ENCODE measurements at regions not wholly inside any gene's neighbourhood (a gene's known extent, or its start where the extent isn't known, plus 50 kb on each side); places are given as distances from the start of the nearest gene placed in this dataset.

DNA sequence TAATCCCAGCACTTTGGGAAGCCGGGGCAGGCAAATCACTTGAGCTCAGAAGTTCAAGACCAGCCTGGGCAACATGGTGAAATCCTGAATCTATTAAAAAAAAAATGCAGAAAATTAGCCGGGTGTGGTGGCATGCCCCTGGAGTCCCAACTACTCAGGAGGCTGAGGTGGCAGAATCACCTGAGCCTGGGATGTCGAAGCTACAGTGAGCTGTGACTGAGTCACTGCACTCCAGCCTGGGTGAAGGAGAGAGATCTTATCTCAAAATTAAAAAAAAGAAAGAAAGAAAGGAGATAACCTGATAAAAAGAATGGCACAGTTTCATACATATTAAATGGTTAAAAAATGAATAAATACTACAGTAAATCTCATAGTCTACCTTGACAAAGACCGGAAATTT, 123.6 kb upstream of the TNFAIP3 start:
- H3K4me1 ChIP-seq (ENCODE audit: control insufficient read depth in 2 of 2, insufficient read depth in 2 of 2, low read length in 2 of 2), result peaks cover 32 to 69% of the 10 kb centered on the region in 2 donors
- H3K36me3 ChIP-seq (ENCODE audit: control insufficient read depth in 2 of 2, insufficient read depth in 2 of 2, low read length in 1 of 2), result no peaks in the 10 kb centered on the region
- DNase-seq (ENCODE audit: low read depth in 6 of 9, low spot score in 9 of 9), result peak in 1 of 9 donors; percentile 53
- H3K9me3 ChIP-seq (ENCODE audit: control insufficient read depth in 2 of 2, insufficient read depth in 1 of 2, low read length in 1 of 2), result no peaks in the 10 kb centered on the region
- no peak overlapping the region for H3K4me3 ChIP-seq (ENCODE audit: low read length in 2 of 2)
- 72% methylated on average over 4 of the region's 4 CpGs for WGBS
- H3K27ac ChIP-seq (ENCODE audit: low read depth in 1 of 2, low read length in 1 of 2), result peak overlapping the region in 1 of 2 donors; percentile 51
- H3K27me3 ChIP-seq (ENCODE audit: control insufficient read depth in 2 of 2, insufficient read depth in 1 of 2, low read length in 1 of 2), result no peaks in the 10 kb centered on the region

- WGBS, result 35% methylated on average over 3 of the region's 3 CpGs
- Histone ChIP-seq H3K27ac (ENCODE audit: low read depth in 1 of 2, low read length in 1 of 2) (peak overlapping the region; percentile 53 to 73), H3K27me3 (ENCODE audit: control insufficient read depth in 2 of 2, insufficient read depth in 1 of 2, low read length in 1 of 2) (no peaks in the 10 kb centered on the region), H3K4me3 (ENCODE audit: low read length in 2 of 2) (no peak overlapping the region), H3K36me3 (ENCODE audit: control insufficient read depth in 2 of 2, insufficient read depth in 2 of 2, low read length in 1 of 2) (no peaks in the 10 kb centered on the region), H3K9me3 (ENCODE audit: control insufficient read depth in 2 of 2, insufficient read depth in 1 of 2, low read length in 1 of 2) (no peaks in the 10 kb centered on the region), H3K4me1 (ENCODE audit: control insufficient read depth in 2 of 2, insufficient read depth in 2 of 2, low read length in 2 of 2) (peaks cover 31 to 59% of the 10 kb centered on the region in 2 donors)
- peak in 1 of 9 donors; percentile 58 for DNase-seq (ENCODE audit: low read depth in 6 of 9, low spot score in 9 of 9)
Measured at GRCh38 chr6:137744877-137745276, 122.2 kb upstream of the TNFAIP3 start.

- H3K4me1 ChIP-seq (ENCODE audit: control insufficient read depth in 2 of 2, insufficient read depth in 2 of 2, low read length in 2 of 2), result peaks cover 30 to 58% of the 10 kb centered on the region in 2 donors
- H3K9me3 ChIP-seq (ENCODE audit: control insufficient read depth in 2 of 2, insufficient read depth in 1 of 2, low read length in 1 of 2), result no peaks in the 10 kb centered on the region
- H3K4me3 ChIP-seq (ENCODE audit: low read length in 2 of 2), result no peak overlapping the region
- H3K27me3 ChIP-seq (ENCODE audit: control insufficient read depth in 2 of 2, insufficient read depth in 1 of 2, low read length in 1 of 2), result no peaks in the 10 kb centered on the region
- no peaks in the 10 kb centered on the region for H3K36me3 ChIP-seq (ENCODE audit: control insufficient read depth in 2 of 2, insufficient read depth in 2 of 2, low read length in 1 of 2)
- 94% methylated on average over 1 of the region's 1 CpG for WGBS
- peak overlapping the region; percentile 53 to 73 for H3K27ac ChIP-seq (ENCODE audit: low read depth in 1 of 2, low read length in 1 of 2)
- no peak for DNase-seq (ENCODE audit: low read depth in 6 of 9, low spot score in 9 of 9)
Measured at GRCh38 chr6:137745321-137745720, 121.7 kb upstream of the TNFAIP3 start.

DNA sequence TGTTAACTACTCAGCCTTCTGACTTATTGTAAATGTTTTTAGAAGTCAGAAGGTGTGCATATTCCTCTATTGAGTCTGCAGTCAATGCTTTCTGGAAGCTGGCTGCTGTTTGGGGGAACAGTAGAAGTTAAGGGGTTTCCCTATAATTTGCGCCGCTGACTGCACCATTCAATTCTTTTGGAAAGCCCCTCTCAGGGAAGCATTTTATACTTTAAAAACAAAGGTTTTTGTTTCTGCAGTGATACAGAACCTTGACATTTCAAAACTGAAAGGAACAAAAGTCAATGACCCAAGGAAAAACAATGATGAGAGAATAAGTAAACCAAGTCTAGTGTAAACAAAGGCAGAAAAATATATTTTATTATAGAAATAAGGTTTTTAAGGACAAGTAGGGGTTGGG, 120.8 kb upstream of the TNFAIP3 start:
- DNase-seq (ENCODE audit: low read depth in 6 of 9, low spot score in 9 of 9), result peak in 1 of 9 donors; percentile 45

DNA sequence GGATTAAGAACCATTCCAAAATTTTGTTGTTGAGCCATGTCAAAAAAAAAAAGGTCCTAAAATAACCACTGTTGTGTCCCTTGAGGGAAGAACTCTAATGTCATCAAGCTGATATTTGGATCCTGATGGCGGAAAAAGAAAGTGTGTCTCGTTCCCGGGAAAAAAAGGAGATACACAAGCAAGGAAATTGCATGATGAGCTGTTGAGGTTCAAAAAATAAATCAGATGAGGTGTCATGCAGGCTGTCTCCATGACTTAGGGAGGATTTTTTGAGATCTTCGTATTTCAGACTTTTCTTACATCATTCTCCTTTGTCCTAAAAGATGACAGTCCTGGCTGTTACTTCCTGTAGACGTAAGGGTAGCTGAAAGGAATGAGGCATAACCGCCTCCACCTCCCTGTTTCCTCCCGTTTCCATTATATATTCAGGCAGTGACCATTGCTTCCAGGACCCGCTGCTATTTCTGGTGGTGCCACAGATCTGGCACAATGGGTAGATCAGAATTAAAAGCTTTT, 117.3 kb upstream of the TNFAIP3 start:
- 87% methylated on average over 8 of the region's 8 CpGs for WGBS
- H3K4me3 ChIP-seq (ENCODE audit: low read length in 2 of 2), result no peak overlapping the region

More for the DNA sequence above, 120.8 kb upstream of the TNFAIP3 start:
- Histone ChIP-seq H3K27me3 (ENCODE audit: control insufficient read depth in 2 of 2, insufficient read depth in 1 of 2, low read length in 1 of 2) (no peaks in the 10 kb centered on the region), H3K4me1 (ENCODE audit: control insufficient read depth in 2 of 2, insufficient read depth in 2 of 2, low read length in 2 of 2) (peaks cover 27 to 49% of the 10 kb centered on the region in 2 donors), H3K27ac (ENCODE audit: low read depth in 1 of 2, low read length in 1 of 2) (peak overlapping the region in 1 of 2 donors; percentile 73), H3K36me3 (ENCODE audit: control insufficient read depth in 2 of 2, insufficient read depth in 2 of 2, low read length in 1 of 2) (no peaks in the 10 kb centered on the region), H3K4me3 (ENCODE audit: low read length in 2 of 2) (no peak overlapping the region), H3K9me3 (ENCODE audit: control insufficient read depth in 2 of 2, insufficient read depth in 1 of 2, low read length in 1 of 2) (no peaks in the 10 kb centered on the region)
- 86% methylated on average over 2 of the region's 2 CpGs for WGBS

GRCh38 chr6:137750297-137750696, 116.8 kb upstream of the TNFAIP3 start:
- Histone ChIP-seq H3K9me3 (ENCODE audit: control insufficient read depth in 2 of 2, insufficient read depth in 1 of 2, low read length in 1 of 2) (no peaks in the 10 kb centered on the region), H3K27me3 (ENCODE audit: control insufficient read depth in 2 of 2, insufficient read depth in 1 of 2, low read length in 1 of 2) (no peaks in the 10 kb centered on the region), H3K27ac (ENCODE audit: low read depth in 1 of 2, low read length in 1 of 2) (no peak overlapping the region), H3K36me3 (ENCODE audit: control insufficient read depth in 2 of 2, insufficient read depth in 2 of 2, low read length in 1 of 2) (no peaks in the 10 kb centered on the region), H3K4me3 (ENCODE audit: low read length in 2 of 2) (no peak overlapping the region), H3K4me1 (ENCODE audit: control insufficient read depth in 2 of 2, insufficient read depth in 2 of 2, low read length in 2 of 2) (peaks cover 20 to 37% of the 10 kb centered on the region in 2 donors)
- 98% methylated on average over 5 of the region's 5 CpGs for WGBS
- DNase-seq (ENCODE audit: low read depth in 6 of 9, low spot score in 9 of 9), result no peak

More for the DNA sequence above, 117.3 kb upstream of the TNFAIP3 start:
- H3K36me3 ChIP-seq (ENCODE audit: control insufficient read depth in 2 of 2, insufficient read depth in 2 of 2, low read length in 1 of 2), result no peaks in the 10 kb centered on the region
- H3K4me1 ChIP-seq (ENCODE audit: control insufficient read depth in 2 of 2, insufficient read depth in 2 of 2, low read length in 2 of 2), result peaks cover 22 to 40% of the 10 kb centered on the region in 2 donors
- DNase-seq (ENCODE audit: low read depth in 6 of 9, low spot score in 9 of 9), result no peak
- no peaks in the 10 kb centered on the region for H3K27me3 ChIP-seq (ENCODE audit: control insufficient read depth in 2 of 2, insufficient read depth in 1 of 2, low read length in 1 of 2)
- no peak overlapping the region for H3K27ac ChIP-seq (ENCODE audit: low read depth in 1 of 2, low read length in 1 of 2)
- H3K9me3 ChIP-seq (ENCODE audit: control insufficient read depth in 2 of 2, insufficient read depth in 1 of 2, low read length in 1 of 2), result no peaks in the 10 kb centered on the region

- DNase-seq (ENCODE audit: low read depth in 6 of 9, low spot score in 9 of 9), result no peak
- H3K27ac ChIP-seq (ENCODE audit: low read depth in 1 of 2, low read length in 1 of 2), result peak overlapping the region; percentile 8 to 52
Measured at GRCh38 chr6:137751768-137752560, 115.1 kb upstream of the TNFAIP3 start.

GRCh38 chr6:137754366-137754765, 112.7 kb upstream of the TNFAIP3 start:
- no peaks in the 10 kb centered on the region for H3K36me3 ChIP-seq (ENCODE audit: control insufficient read depth in 2 of 2, insufficient read depth in 2 of 2, low read length in 1 of 2)
- WGBS, result 44% methylated on average over 3 of the region's 3 CpGs
- H3K4me3 ChIP-seq (ENCODE audit: low read length in 2 of 2), result no peak overlapping the region
- H3K27me3 ChIP-seq (ENCODE audit: control insufficient read depth in 2 of 2, insufficient read depth in 1 of 2, low read length in 1 of 2), result no peaks in the 10 kb centered on the region
- no peak for DNase-seq (ENCODE audit: low read depth in 6 of 9, low spot score in 9 of 9)
- H3K4me1 ChIP-seq (ENCODE audit: control insufficient read depth in 2 of 2, insufficient read depth in 2 of 2, low read length in 2 of 2), result peaks cover 12 to 16% of the 10 kb centered on the region in 2 donors
- H3K27ac ChIP-seq (ENCODE audit: low read depth in 1 of 2, low read length in 1 of 2), result no peak overlapping the region
- H3K9me3 ChIP-seq (ENCODE audit: control insufficient read depth in 2 of 2, insufficient read depth in 1 of 2, low read length in 1 of 2), result no peaks in the 10 kb centered on the region

More at GRCh38 chr6:137751768-137752560, 115.1 kb upstream of the TNFAIP3 start:
- H3K36me3 ChIP-seq (ENCODE audit: control insufficient read depth in 2 of 2, insufficient read depth in 2 of 2, low read length in 1 of 2), result no peaks in the 10 kb centered on the region
- no peaks in the 10 kb centered on the region for H3K9me3 ChIP-seq (ENCODE audit: control insufficient read depth in 2 of 2, insufficient read depth in 1 of 2, low read length in 1 of 2)
- no peaks in the 10 kb centered on the region for H3K27me3 ChIP-seq (ENCODE audit: control insufficient read depth in 2 of 2, insufficient read depth in 1 of 2, low read length in 1 of 2)
- 88% methylated on average over 8 of the region's 8 CpGs for WGBS
- H3K4me3 ChIP-seq (ENCODE audit: low read length in 2 of 2), result no peak overlapping the region
- peaks cover 16 to 27% of the 10 kb centered on the region in 2 donors for H3K4me1 ChIP-seq (ENCODE audit: control insufficient read depth in 2 of 2, insufficient read depth in 2 of 2, low read length in 2 of 2)

- Histone ChIP-seq H3K27ac (ENCODE audit: low read depth in 1 of 2, low read length in 1 of 2) (no peak overlapping the region), H3K4me3 (ENCODE audit: low read length in 2 of 2) (no peak overlapping the region), H3K9me3 (ENCODE audit: control insufficient read depth in 2 of 2, insufficient read depth in 1 of 2, low read length in 1 of 2) (no peaks in the 10 kb centered on the region), H3K36me3 (ENCODE audit: control insufficient read depth in 2 of 2, insufficient read depth in 2 of 2, low read length in 1 of 2) (no peaks in the 10 kb centered on the region), H3K27me3 (ENCODE audit: control insufficient read depth in 2 of 2, insufficient read depth in 1 of 2, low read length in 1 of 2) (no peaks in the 10 kb centered on the region), H3K4me1 (ENCODE audit: control insufficient read depth in 2 of 2, insufficient read depth in 2 of 2, low read length in 2 of 2) (peaks cover 12 to 16% of the 10 kb centered on the region in 2 donors)
- DNase-seq (ENCODE audit: low read depth in 6 of 9, low spot score in 9 of 9), result no peak
Measured at GRCh38 chr6:137754866-137755265, 112.2 kb upstream of the TNFAIP3 start.

Data from thymus (tissue), 11 donors.